Peyer's patch (tissue), 4 donors: ENCODE measurements at regions not wholly inside any gene's neighbourhood (a gene's known extent, or its start where the extent isn't known, plus 50 kb on each side); places are given as distances from the start of the nearest gene placed in this dataset.

Source experiments
- DNase-seq, 3 donors: peaks; one replicate each; pipeline ENCODE4 v3.0.0-alpha.2; 2017 to 2019
- H3K27ac ChIP-seq, 4 donors: fragments of 200-600 bp; sonication (generic); one replicate each; pipeline ENCODE4 v1.5.1; 2016 to 2019
- H3K27me3 ChIP-seq, 2 donors: fragments of 200-600 bp; sonication (generic); one replicate each; pipeline ENCODE4 v1.5.1; 2019
- H3K36me3 ChIP-seq, 3 donors: fragments of 200-600 bp; sonication (generic); one replicate each; pipeline ENCODE4 v1.5.1; 2016 to 2019
- H3K4me1 ChIP-seq, 4 donors: fragments of 200-600 bp; sonication (generic); one replicate each; pipeline ENCODE4 v1.5.1; 2016 to 2019
- H3K4me3 ChIP-seq, 4 donors: fragments of 200-600 bp; sonication (generic); 1 replicate in 3 of 4; 2 replicates in 1 of 4; pipeline ENCODE4 v1.5.1; 2016 to 2019; ENCODE audit warnings: mild to moderate bottlenecking in 1 of 4
- H3K9me3 ChIP-seq, 4 donors: fragments of 200-600 bp; sonication (generic); one replicate each; pipeline ENCODE4 v1.5.1; 2016 to 2019; ENCODE audit warnings: mild to moderate bottlenecking in 1 of 4
- POLR2A ChIP-seq, 2 donors: fragments of 450-650 bp; IDR thresholded peaks; one replicate each; pipeline ENCODE4 v1.5.1; 2017; ENCODE audit warnings: antibody characterized with exemption in 2 of 2, mild to moderate bottlenecking in 2 of 2, moderate library complexity in 2 of 2
- TF ChIP-seq, protein P1 (sequence below), 6 experiments: fragments of 450-650 bp in 4 of 6; fragments of 200-600 bp in 2 of 6; sonication (generic) in 1 of 6; IDR thresholded peaks; one replicate each; pipeline ENCODE4 v1.5.1; 2017 to 2019; ENCODE audit warnings: antibody characterized with exemption in 6 of 6, mild to moderate bottlenecking in 3 of 6, moderate library complexity in 1 of 6

DNA sequence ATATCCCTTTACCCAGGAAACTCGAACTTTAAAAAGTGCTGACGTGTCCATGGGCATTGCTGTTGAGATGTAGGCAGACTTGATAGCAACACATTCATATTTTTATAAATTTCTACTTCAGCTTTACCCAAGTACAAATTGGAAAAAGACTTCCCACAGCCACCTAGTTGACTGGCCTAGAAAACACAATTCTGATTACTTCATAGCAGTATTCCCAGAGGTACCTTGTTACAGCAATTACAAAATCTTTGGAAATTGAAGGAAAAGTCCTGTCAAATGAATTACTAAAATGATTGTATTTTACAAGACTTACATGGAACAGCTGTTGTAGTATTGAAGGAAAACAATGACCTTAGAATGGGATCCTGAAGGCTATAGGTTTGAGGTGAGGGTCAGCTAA lies 130.7 kb upstream of the NREP start:
- TF ChIP-seq POLR2A (IDR thresholded peaks at IDR 0.05), result no peak
- TF ChIP-seq, protein P1, sequence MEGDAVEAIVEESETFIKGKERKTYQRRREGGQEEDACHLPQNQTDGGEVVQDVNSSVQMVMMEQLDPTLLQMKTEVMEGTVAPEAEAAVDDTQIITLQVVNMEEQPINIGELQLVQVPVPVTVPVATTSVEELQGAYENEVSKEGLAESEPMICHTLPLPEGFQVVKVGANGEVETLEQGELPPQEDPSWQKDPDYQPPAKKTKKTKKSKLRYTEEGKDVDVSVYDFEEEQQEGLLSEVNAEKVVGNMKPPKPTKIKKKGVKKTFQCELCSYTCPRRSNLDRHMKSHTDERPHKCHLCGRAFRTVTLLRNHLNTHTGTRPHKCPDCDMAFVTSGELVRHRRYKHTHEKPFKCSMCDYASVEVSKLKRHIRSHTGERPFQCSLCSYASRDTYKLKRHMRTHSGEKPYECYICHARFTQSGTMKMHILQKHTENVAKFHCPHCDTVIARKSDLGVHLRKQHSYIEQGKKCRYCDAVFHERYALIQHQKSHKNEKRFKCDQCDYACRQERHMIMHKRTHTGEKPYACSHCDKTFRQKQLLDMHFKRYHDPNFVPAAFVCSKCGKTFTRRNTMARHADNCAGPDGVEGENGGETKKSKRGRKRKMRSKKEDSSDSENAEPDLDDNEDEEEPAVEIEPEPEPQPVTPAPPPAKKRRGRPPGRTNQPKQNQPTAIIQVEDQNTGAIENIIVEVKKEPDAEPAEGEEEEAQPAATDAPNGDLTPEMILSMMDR (IDR thresholded peaks at IDR 0.05), result no peak
- H3K4me3 ChIP-seq, result no peak overlapping the region

DNA sequence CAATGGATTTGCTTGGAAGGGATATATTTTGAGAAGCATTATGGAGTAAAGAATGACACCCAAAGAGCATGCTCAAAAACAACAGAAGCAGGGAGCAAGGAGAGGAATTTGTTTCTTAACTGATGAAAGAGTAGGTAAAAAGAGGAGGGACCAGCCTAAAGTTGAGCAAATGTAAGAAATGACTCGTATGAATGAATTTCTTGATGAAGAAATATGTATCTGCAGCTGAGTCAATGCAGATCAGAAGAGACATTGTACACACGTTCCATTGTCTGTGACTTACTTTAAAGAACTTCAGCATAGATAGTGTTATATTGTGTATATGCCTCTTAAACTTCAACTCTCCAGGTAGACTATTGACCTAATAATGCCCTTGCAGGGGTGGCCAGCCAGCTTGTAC lies 112.7 kb upstream of the NREP start:
- DNase-seq, result no peak
- no peaks in the 10 kb centered on the region for H3K36me3 ChIP-seq
- no peak overlapping the region for H3K27ac ChIP-seq
- no peaks in the 10 kb centered on the region for H3K9me3 ChIP-seq
- TF ChIP-seq POLR2A (IDR thresholded peaks at IDR 0.05), result no peak
- TF ChIP-seq, protein P1 (IDR thresholded peaks at IDR 0.05), result no peak
- H3K4me1 ChIP-seq, result no peaks in the 10 kb centered on the region
- H3K27me3 ChIP-seq, result no peaks in the 10 kb centered on the region
- H3K4me3 ChIP-seq, result no peak overlapping the region

More for the DNA sequence above, 130.7 kb upstream of the NREP start:
- no peak overlapping the region for H3K27ac ChIP-seq
- H3K9me3 ChIP-seq, result no peaks in the 10 kb centered on the region
- DNase-seq, result no peak
- H3K36me3 ChIP-seq, result no peaks in the 10 kb centered on the region
- no peaks in the 10 kb centered on the region for H3K4me1 ChIP-seq
- no peaks in the 10 kb centered on the region for H3K27me3 ChIP-seq

DNA sequence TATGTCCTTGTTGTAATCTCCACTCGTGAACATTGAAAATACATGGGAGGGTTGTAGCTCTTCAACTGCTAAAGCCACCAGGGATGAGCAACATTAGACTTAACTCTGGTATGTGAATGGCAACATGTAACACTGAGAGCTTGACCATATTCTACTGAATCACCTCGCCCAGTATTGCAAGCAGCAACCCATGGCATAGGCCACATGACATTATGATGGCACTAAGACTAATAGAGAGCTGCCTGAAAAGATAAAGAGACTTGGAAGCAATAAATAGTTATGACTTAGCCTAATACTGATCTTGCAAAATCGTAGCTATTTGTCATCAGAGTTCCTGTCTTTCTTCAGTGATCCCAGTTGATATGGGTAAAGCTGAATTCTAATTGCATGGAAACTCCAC lies 108.4 kb upstream of the NREP start:
- no peak for DNase-seq

DNA sequence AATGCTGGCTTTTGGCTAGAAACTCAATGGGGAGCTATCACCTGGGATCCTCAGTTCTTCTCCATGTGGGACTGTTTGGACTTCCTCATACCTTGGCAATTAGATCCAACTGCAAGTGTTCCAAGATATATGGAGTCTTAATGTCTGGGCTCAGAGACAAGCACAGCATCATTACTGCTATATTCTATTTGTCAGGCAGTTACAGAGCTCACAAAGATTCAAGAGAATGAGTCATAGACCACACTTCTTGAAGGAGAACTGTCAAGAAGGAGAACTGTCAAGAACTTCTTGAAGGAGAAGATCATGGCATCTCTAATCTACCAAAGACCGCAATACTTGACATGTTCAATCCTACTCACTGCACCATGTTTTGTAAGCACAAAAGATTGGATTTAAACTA lies 106.8 kb upstream of the NREP start:
- TF ChIP-seq, protein P1 (IDR thresholded peaks at IDR 0.05), result no peak
- TF ChIP-seq POLR2A (IDR thresholded peaks at IDR 0.05), result no peak
- Histone ChIP-seq H3K36me3 (no peaks in the 10 kb centered on the region), H3K4me3 (no peak overlapping the region), H3K27me3 (no peaks in the 10 kb centered on the region), H3K27ac (no peak overlapping the region), H3K4me1 (no peaks in the 10 kb centered on the region), H3K9me3 (no peaks in the 10 kb centered on the region)
- DNase-seq, result no peak

More for the DNA sequence above, 108.4 kb upstream of the NREP start:
- no peaks in the 10 kb centered on the region for H3K27me3 ChIP-seq
- no peak for TF ChIP-seq POLR2A (IDR thresholded peaks at IDR 0.05)
- TF ChIP-seq, protein P1 (IDR thresholded peaks at IDR 0.05), result no peak
- no peak overlapping the region for H3K4me3 ChIP-seq
- no peaks in the 10 kb centered on the region for H3K36me3 ChIP-seq
- H3K9me3 ChIP-seq, result no peaks in the 10 kb centered on the region
- no peak overlapping the region for H3K27ac ChIP-seq
- no peaks in the 10 kb centered on the region for H3K4me1 ChIP-seq

DNA sequence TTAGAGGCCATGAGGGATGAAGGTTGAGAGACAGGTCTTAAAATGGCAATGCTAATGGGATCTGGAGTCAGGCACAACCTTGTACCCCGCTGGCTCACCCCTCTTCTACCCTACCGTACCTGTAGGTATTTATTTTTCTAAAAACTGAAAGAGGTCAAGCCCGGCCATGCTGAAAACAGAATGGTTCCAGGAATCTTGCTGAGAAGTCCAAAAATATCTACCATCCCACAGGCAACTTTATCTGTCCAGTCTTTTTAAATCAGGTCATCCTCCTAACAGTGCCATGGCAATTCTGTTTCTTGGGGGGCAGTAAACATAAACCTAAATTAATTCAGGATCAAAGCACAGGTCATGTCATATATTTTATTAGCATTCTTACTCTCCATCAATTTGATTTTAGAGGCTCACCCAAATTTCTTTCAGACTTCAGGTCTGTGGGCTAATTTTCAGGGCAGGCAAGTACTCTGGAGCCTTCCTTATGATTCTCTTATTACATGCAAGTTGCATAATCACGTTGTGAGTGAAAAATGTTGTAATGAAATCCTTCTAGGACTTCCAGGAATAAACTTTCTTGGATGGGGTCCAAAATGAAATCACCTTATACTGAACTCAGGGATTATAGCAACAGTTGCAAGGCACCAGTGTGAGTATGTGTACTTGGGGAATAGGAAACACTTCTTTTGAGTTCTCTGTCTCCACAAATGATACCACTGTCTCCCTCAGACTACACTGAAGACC lies 102.7 kb upstream of the NREP start:
- Histone ChIP-seq H3K4me1 (no peaks in the 10 kb centered on the region), H3K36me3 (no peaks in the 10 kb centered on the region), H3K27ac (no peak overlapping the region), H3K9me3 (no peaks in the 10 kb centered on the region), H3K27me3 (no peaks in the 10 kb centered on the region), H3K4me3 (no peak overlapping the region)
- TF ChIP-seq, protein P1 (IDR thresholded peaks at IDR 0.05), result no peak
- TF ChIP-seq POLR2A (IDR thresholded peaks at IDR 0.05), result no peak
- DNase-seq, result no peak
